ENCODE measurements at regions not wholly inside any gene's neighbourhood (a gene's known extent, or its start where the extent isn't known, plus 50 kb on each side); places are given as distances from the start of the nearest gene placed in this dataset.
"Not testable (repeated sequence)": the region's sequence is repeated elsewhere in the genome, so short reads cannot be mapped to it uniquely, and the experiment has no call there.

GRCh38 chr5:88615767-88616166 is 267.2 kb downstream of the MEF2C start:
- DNase-seq (ENCODE audit: low spot score) = not testable (repeated sequence)

GRCh38 chr5:88613051-88613450 is 269.9 kb downstream of the MEF2C start:
- no peak for DNase-seq (ENCODE audit: low spot score)

DNA sequence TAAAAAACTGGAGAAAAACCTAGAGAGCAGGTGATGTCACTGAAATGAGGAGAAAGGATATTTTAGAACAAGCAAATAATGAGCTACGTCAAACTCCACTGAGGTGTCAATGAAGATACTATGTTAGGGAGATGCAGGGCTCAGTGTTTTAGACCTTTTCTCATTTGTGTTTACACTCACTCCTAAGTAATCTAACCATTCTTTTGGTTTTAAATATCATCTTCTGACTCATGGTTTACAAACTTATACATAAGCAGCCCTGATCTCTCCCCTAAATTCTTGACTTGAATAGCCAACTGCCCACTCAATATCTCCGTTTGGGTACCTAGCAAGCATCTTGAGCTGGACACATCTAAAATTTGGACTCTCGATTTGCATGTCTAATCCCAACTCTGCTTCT is 272.4 kb downstream of the MEF2C start:
- DNase-seq (ENCODE audit: low spot score) = no peak

DNA sequence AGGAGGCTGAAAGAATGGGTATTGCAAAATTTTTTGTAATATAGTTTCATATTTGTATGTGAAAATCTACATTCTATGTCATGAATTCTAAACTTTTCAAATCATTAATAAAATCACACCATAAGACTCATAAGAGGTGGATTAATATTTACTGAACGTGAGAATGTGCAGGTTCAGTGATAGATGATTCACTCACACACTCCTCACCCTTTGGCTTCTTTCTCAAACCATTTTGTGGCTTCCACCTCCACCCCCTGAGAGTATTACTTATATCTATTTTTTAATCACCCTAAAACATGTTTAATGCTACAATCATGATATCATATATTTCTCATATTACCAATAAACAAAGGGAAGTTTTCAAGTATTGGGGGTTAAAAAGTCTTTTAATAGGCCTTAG is 275.5 kb downstream of the MEF2C start:
- DNase-seq (ENCODE audit: low spot score) = no peak

- no peak for DNase-seq (ENCODE audit: low spot score)
These were observed 276.4 kb downstream of the MEF2C start for GRCh38 chr5:88606626-88607025.

DNA sequence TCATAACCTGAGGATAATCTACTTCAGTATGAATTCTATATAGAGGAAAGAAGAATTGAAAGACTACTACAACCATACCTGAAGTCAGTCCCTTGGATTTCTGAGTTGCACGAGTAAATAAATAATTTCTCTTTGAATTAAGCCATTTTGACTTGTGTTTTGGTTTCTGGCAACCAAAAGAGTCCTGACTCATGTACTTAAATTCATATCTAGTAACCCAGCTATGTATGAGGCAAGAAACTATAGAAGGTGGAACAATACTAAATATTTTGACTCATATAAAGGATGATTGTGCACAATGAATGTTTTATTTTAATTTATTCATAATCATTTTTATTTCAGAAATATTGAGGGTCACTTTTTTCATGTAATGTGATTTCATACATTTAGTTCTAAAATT is 276.8 kb downstream of the MEF2C start:
- DNase-seq (ENCODE audit: low spot score) = no peak

DNA sequence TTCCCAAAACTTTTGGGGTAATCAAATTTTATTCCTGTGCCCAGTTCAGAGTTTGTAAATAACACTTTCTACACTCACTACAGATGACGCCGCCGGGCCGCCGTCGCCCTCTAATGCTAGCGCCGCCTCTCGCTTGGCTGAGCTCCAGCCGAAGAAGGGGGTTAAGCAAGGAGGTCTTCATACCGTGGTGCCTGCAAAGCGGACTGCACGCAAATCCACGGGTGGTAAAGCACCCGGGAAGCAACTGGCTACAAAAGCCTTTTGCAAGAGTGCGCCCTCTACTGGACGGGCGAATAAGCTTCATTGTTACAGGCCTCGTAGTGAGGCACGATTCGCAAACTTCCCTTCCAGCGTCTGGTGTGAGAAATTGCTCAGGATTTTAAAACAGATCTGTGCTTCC is 280.4 kb downstream of the MEF2C start:
- DNase-seq (ENCODE audit: low spot score) = no peak

DNA sequence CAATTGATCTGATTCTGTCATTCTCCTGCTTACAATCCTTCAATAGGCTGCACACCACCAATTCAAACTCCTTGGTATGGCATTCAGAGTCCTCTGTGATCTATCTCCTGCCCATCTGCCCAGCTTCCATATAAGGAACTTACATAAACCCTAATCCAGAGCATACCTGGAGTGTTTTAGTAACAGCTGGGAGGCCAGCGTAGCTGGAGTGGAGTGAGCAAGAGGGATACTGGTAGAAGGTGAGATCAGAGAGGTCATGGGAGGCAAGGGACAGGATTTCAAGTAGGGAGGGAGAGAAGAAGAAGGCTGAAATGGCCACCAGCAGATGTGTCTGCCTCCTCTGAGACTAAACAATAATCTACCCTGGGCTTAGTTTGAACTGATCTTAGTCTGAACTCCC is 288.5 kb downstream of the MEF2C start:
- no peak for DNase-seq (ENCODE audit: low spot score)

- no peak for DNase-seq (ENCODE audit: low spot score)
These were observed 294.4 kb downstream of the MEF2C start for GRCh38 chr5:88588609-88589008.

- DNase-seq (ENCODE audit: low spot score) = no peak
These were observed 299.5 kb downstream of the MEF2C start for GRCh38 chr5:88583471-88583870.

DNA sequence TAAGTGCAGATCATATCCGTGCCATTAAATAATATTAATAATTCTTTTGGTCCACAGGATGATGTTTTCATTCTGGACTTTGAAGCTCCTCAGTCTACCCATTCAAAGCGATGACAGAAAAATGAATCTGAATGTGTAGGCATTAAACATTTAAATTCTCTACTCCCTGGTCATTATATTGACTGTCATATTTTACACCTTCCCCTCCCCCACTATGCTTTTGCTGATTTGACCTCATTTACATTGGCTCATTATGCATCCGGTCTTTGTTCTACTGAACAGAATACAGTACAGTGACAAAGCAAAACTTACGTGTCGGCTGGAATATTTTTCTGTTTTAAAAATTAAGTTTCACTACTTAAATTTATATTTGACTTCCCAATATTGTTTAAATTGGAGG is 289.7 kb upstream of the TMEM161B start:
- DNase-seq (ENCODE audit: low spot score) = no peak

GRCh38 chr5:88557881-88558280 is 289.2 kb upstream of the TMEM161B start:
- no peak for DNase-seq (ENCODE audit: low spot score)

GRCh38 chr5:88557131-88557530 is 288.5 kb upstream of the TMEM161B start:
- no peak for DNase-seq (ENCODE audit: low spot score)

GRCh38 chr5:88556406-88556805 is 287.8 kb upstream of the TMEM161B start:
- DNase-seq (ENCODE audit: low spot score) = no peak

- DNase-seq (ENCODE audit: low spot score) = no peak
These were observed 287.0 kb upstream of the TMEM161B start for GRCh38 chr5:88555674-88556073.

DNA sequence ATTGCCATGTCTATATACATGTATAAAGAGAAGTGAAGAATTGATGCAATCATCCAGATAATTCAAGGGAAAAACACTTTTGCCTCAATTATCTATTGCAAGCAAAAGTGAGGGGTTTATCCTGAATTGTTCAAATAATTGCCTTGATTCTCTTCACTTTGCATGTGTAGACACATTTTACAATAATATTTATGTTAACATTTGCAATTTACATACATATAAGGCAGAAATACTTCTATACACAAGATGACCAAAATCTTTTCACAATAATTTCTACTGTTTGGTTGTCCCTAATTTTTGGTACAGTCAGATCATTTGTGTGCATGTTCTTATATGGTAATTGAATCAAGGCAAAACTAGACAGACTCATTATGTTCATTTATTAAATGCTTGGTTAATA is 285.3 kb upstream of the TMEM161B start:
- no peak for DNase-seq (ENCODE audit: low spot score)

DNA sequence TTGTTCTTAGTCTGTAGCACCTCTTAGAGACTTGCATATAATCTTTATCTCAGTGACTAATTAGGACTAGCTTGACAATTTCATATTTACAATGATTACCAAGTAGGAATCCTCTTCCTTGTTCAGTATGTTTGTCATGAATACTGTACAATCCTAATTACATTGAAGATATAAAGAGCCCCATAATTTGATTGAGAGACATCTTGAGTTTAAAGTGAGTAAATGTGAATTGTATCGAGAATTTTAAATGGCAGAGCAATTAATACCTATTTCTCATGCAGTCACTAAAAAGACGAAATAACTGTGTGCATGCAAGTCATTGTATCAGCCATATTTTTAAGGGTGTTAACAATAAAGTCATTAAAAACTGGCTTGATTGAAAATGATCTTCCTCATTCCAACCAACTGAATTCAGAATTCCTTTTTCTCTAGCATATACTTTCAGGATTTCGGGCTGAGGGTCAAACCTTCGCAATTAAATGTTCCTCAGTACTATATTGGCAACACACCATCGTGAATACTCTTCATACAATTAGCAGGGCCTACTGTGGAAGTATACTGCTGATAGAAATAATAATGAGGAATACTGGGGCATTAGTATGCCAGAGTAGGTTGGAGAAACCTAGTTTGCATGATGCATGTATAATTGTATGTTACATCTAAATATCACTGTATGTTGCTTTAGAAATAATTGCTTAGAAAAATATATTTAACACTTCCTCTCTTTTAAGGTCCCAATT is 284.7 kb upstream of the TMEM161B start:
- DNase-seq (ENCODE audit: low spot score) = no peak

DNA sequence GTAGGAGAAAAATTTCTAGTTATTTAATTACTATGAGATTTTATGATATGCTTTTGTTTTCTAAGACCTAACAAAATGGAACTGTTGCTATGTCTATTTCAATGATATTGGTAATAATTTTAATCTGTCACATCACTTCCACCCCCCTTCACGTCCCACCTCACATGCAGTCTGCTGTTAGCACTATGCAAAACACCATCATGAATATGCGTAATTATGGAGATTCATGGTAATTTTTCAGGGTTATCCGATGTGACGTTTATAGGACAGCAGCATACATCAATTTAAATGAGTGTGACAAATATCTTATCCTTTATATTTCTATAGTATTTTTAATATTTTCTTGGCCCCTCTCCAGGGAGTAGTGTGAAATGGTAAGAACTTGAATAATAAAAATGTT is 283.8 kb upstream of the TMEM161B start:
- no peak for DNase-seq (ENCODE audit: low spot score)

- no peak for DNase-seq (ENCODE audit: low spot score)
These were observed 283.2 kb upstream of the TMEM161B start for GRCh38 chr5:88551724-88552345.

DNA sequence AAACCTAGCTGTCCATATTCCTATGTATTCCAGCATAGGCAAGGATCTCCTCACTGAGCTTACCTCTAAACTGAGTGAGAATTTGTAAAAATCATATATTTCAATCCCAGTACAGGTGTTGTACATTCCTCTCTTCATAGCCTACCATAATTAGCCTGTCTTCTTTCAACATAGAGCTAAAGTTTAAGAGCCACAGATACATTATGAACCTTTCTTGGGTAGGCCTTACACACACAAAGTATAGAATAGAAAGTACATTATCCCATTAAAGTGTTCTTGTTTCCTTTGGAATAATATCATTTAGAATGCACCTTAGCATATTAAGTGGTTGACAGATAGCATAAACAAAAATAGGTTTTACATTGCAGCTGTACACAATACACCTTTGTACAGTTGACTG is 282.1 kb upstream of the TMEM161B start:
- no peak for DNase-seq (ENCODE audit: low spot score)

DNA sequence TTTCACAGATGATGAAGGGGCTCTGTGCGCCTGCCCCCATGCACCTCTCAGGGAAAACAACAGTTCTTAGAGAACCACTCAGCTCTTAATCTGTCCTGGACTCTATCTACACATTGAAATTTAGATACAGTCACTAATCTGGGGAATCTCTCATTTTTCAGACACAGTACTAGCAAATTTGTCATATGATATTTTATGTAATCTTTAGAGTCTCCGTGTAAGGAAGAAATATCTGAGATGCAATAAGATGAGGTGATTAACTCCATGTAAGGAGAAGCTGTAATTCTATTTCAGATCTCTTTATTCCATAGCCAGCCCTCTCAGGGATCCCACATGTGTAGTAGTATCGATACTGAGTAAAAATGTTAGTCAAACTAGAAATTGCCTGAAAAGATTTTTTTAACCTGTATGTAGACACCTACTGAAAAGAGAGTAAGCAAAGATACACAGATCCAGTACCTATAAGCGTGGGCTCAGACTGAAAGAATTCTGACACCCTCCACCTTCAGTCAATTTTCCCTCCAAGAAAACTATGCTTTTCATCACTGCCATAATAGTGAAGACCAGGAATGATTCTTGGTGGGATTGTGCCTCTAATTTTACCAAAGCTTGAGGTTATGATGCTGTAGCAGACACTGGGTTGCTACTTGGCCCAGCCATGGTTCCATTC is 279.6 kb upstream of the TMEM161B start:
- no peak for DNase-seq (ENCODE audit: low spot score)

GRCh38 chr5:88545338-88545737 is 276.7 kb upstream of the TMEM161B start:
- DNase-seq (ENCODE audit: low spot score) = no peak

DNA sequence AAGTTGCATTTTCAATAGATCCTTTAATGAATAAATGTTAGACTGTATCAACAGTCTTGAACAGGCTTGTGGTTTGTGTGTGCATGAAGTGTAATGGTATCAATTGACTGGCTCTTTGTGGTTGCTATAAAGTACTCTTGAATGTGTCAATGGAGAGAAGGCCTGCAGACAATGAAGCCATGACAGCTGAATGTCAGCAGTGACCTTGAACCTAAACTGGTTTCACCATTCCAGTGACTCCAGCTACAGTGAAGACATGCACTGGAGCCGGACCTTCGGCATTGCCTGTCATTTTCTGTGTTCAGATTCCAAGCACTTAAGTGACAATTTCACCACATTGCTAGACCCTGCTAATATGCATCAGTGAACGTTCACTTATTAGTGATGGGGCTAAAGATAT is 276.0 kb upstream of the TMEM161B start:
- no peak for DNase-seq (ENCODE audit: low spot score)

Measured in LoVo (cell line).